HEK293T (cell line): ENCODE measurements at regions not wholly inside any gene's neighbourhood (a gene's known extent, or its start where the extent isn't known, plus 50 kb on each side); places are given as distances from the start of the nearest gene placed in this dataset.
"Not testable (repeated sequence)": the region's sequence is repeated elsewhere in the genome, so short reads cannot be mapped to it uniquely, and the experiment has no call there.

ENCODE experiments used
- CTCF ChIA-PET: fragments of 350-600 bp; formaldehyde crosslinking; extraction: SDS; loops from one replicate; lab custom pipeline; 2021; ENCODE audit warnings: antibody characterized with exemption, inconsistent platforms; lab: Yijun Ruan, JAX
- POLR2A ChIA-PET: fragments of 350-600 bp; formaldehyde crosslinking; extraction: SDS; loops from one replicate; lab custom pipeline; 2020; ENCODE audit warnings: antibody characterized with exemption, inconsistent platforms; lab: Yijun Ruan, JAX
- DNase-seq: peaks from one replicate; pipeline ENCODE4 v3.0.0; 2012; ENCODE audit warnings: mixed read lengths; ENCODE audit errors: extremely low spot score
- ARNT ChIP-seq: fragments of 450-650 bp; IDR thresholded peaks from 2 replicates; pipeline ENCODE4 v1.6.1; 2017; ENCODE audit warnings: mild to moderate bottlenecking
- BHLHE40 ChIP-seq: fragments of 450-650 bp; IDR thresholded peaks from 2 replicates; pipeline ENCODE4 v1.6.1; 2016; ENCODE audit warnings: mild to moderate bottlenecking, moderate library complexity, borderline replicate concordance
- CTBP1 ChIP-seq: fragments of 450-650 bp; IDR thresholded peaks from 2 replicates; pipeline ENCODE4 v1.6.1; 2016; ENCODE audit warnings: borderline replicate concordance
- ELF4 ChIP-seq: fragments of 450-650 bp; IDR thresholded peaks from 2 replicates; pipeline ENCODE4 v1.6.1; 2017; ENCODE audit warnings: antibody characterized with exemption
- FOXA1 ChIP-seq: fragments of 450-650 bp; IDR thresholded peaks from 2 replicates; pipeline ENCODE4 v1.6.1; 2016; ENCODE audit warnings: mild to moderate bottlenecking
- FOXK2 ChIP-seq: fragments of 450-650 bp; IDR thresholded peaks from 2 replicates; pipeline ENCODE4 v1.6.1; 2016; ENCODE audit warnings: mild to moderate bottlenecking
- FOXM1 ChIP-seq: fragments of 450-650 bp; IDR thresholded peaks from 2 replicates; pipeline ENCODE4 v1.6.1; 2017; ENCODE audit warnings: mild to moderate bottlenecking, borderline replicate concordance
- HDGF ChIP-seq: fragments of 450-650 bp; IDR thresholded peaks from 2 replicates; pipeline ENCODE4 v1.6.1; 2017; ENCODE audit warnings: antibody characterized with exemption, borderline replicate concordance
- L3MBTL2 ChIP-seq: fragments of 450-650 bp; conservative IDR thresholded peaks from 2 replicates; pipeline ENCODE4 v1.6.1; 2016; ENCODE audit warnings: mild to moderate bottlenecking
- LEF1 ChIP-seq: fragments of 450-650 bp; IDR thresholded peaks from 2 replicates; pipeline ENCODE4 v1.6.1; 2017; ENCODE audit warnings: mild to moderate bottlenecking, borderline replicate concordance
- NFRKB ChIP-seq: fragments of 450-650 bp; IDR thresholded peaks from 2 replicates; pipeline ENCODE4 v1.6.1; 2016; ENCODE audit warnings: mild to moderate bottlenecking, moderate library complexity
- PKNOX1 ChIP-seq: fragments of 450-650 bp; IDR thresholded peaks from 2 replicates; pipeline ENCODE4 v1.6.1; 2016
- SP1 ChIP-seq: fragments of 450-650 bp; IDR thresholded peaks from 2 replicates; pipeline ENCODE4 v1.6.1; 2017
- SUZ12 ChIP-seq: fragments of 450-650 bp; IDR thresholded peaks from 2 replicates; pipeline ENCODE4 v1.6.1; 2016; ENCODE audit warnings: mild to moderate bottlenecking
- TARDBP ChIP-seq: fragments of 450-650 bp; IDR thresholded peaks from 2 replicates; pipeline ENCODE4 v1.6.1; 2016
- ZNF384 ChIP-seq: fragments of 450-650 bp; IDR thresholded peaks from 2 replicates; pipeline ENCODE4 v1.6.1; 2016

DNA sequence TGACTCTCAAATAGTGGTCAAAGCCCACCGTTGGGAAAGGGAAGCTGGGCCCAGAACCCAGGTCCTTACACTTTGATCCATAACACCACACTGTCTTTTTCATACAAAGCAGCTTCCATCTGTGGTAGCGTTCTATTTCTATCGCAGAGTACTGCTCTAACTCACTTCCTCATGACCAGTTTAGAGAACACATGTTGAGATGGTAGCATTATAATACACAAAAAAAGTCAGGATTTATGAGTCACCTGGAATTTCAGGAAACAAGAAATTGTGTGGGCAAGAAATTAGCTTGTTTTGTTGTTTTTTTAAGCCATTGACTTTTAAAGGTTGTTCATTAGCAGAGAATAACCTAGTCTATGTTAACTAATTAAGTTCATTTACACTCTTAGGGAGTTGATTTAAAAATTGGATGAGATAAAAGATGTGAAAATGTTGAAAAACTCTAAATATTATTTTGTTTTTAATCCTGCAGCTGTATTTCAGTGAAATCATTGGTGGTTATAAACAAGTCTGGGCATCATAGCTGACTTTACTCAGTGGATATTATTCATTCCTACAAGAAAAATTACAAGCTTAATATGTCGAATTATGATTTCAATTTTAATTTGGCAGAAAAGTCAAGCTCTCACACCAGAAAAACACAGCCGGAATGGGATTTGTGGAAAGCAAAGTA lies 1011.1 kb upstream of the HS3ST1 start:
- CTCF ChIA-PET = no interaction called here
- POLR2A ChIA-PET = no interaction called here
- no peak for TF ChIP-seq ARNT
- no peak for TF ChIP-seq SUZ12
- TF ChIP-seq LEF1 = no peak
- no peak for TF ChIP-seq FOXK2
- no peak for TF ChIP-seq PKNOX1
- no peak for TF ChIP-seq CTBP1
- no peak for DNase-seq

DNA sequence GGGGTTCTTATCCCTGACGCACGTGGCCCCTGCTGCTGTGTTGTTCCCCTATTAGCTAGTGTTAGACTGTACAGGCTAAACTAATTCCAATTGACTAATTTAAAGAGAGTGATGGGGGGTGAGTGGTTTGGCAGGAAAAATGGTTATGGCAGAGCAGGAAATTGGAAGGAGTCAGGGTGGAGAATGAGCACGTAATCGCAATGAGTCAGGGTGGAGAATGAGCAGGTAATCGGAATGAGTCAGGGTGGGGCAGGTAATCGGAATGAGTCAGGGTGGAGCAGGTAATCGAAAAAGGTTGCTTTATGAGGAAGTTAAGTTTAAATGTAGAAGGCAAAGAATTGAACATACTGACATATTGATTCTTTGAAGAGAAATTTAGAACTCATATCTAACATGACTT lies 1002.6 kb upstream of the HS3ST1 start:
- POLR2A ChIA-PET, CTCF ChIA-PET, DNase-seq: not testable (repeated sequence)

DNA sequence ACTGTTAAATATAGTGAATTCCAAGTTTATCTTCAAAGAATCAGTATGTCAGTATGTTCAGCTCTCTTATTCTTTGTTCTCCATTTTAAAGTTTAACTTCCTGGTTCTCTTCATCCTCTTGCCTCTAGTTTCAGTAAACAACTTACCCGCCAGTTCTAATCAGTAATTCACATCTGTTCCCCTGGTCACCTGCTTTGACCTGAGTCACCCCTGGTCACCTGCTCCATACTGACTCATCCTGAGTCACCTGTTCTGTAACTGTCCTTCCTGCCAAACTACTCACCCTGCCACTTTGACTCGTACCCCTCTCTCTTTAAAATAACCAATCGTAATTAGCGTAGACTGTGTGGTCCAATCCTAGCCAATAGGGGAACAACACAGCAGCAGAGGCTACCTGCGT lies 992.7 kb upstream of the HS3ST1 start:
- no peak for DNase-seq
- POLR2A ChIA-PET = no interaction called here
- TF ChIP-seq NFRKB (no peak), HDGF (no peak), TARDBP (no peak), CTBP1 (no peak), BHLHE40 (no peak), ZNF384 (no peak), ARNT (no peak), L3MBTL2 (no peak), SUZ12 (no peak), FOXM1 (no peak), PKNOX1 (no peak), FOXA1 (no peak), LEF1 (no peak), SP1 (no peak), FOXK2 (no peak), ELF4 (no peak)
- CTCF ChIA-PET = no interaction called here

DNA sequence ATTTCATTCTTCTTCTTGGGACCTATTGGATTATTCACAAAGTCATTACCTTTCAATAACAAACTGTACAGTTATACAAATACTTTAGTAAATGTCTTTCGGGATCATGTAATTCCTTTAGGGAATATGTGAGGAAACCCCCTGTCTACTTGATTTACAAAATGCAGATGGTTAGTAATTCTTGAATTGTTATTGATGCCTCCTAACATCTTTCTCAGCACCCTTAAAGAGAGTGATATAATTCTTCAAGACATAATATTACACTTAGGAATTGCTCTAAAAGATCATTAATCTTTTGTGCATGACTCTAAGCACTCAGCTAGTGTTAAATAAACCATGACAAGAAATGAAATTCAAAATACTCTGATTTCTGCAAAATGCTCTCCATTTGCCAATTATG lies 988.1 kb upstream of the HS3ST1 start:
- ChIA-PET POLR2A (no interaction called here), CTCF (interaction anchor here (0.6 kb wide), 1 partner anchor 1520 kb away, joined by 4 read pairs; no protein-coding TSS in a partner anchor)
- TF ChIP-seq PKNOX1 = no peak
- TF ChIP-seq CTBP1 = no peak
- no peak for TF ChIP-seq SP1
- TF ChIP-seq FOXM1 = no peak
- TF ChIP-seq ELF4 = no peak
- no peak for TF ChIP-seq ARNT
- TF ChIP-seq LEF1 = no peak
- TF ChIP-seq SUZ12 = no peak
- TF ChIP-seq TARDBP = no peak
- no peak for TF ChIP-seq FOXA1
- no peak for TF ChIP-seq NFRKB
- no peak for TF ChIP-seq FOXK2
- TF ChIP-seq L3MBTL2 = no peak
- TF ChIP-seq HDGF = no peak
- no peak for TF ChIP-seq ZNF384
- TF ChIP-seq BHLHE40 = no peak
- DNase-seq = no peak

DNA sequence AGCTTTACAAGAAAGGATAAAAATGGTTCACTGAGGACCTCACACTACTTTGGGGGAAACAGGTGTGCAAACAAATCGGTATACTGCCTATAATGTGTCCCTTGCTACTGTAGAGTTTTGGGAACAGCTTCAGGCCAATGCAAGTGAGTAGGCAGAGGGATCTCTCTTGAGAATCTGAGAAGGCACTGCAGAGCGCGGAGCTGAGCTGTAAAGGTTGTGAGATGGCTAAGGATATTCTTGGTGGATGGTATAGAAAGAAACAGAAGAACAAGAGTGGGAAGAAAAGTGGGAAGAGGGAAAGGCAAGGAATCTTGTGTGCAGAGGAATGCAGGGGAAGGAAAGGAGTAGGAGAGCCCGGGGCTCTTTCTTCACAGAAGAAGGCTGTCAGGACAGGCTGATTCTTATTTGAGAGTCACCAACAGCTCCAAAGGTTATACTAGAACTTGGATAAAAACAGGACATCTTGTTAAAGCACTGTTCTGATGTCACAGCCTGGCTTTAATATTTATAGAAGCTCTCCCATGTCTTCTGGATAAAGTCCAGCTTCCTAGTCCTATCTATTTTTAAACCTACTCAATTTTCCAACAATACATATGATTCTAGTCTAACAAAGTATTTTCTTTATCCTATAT lies 985.6 kb upstream of the HS3ST1 start:
- POLR2A ChIA-PET = no interaction called here
- CTCF ChIA-PET = no interaction called here
- no peak for DNase-seq
- TF ChIP-seq ELF4 (no peak), TARDBP (no peak)

DNA sequence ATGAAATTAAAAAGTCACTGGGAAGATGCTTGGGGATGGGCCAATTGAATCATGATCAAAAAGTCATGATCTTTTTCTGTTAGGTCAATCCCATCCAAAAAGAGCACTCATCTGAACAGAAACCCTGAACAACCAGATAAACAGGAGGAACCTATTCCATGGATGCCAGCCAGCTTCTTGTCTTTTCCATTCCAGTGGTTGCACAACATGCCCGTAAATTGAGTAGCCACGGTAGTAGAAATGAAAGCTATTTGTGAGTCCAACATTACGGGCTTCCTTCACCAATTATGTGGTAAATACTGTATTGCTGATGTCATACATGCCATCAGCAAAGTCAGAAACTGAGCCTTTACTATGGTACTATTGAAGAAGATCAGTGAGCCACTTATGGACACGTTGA lies 982.4 kb upstream of the HS3ST1 start:
- ChIA-PET POLR2A (no interaction called here), CTCF (no interaction called here)
- TF ChIP-seq TARDBP = no peak
- no peak for TF ChIP-seq ZNF384
- no peak for TF ChIP-seq BHLHE40
- no peak for TF ChIP-seq LEF1
- no peak for TF ChIP-seq L3MBTL2
- TF ChIP-seq NFRKB = no peak
- TF ChIP-seq PKNOX1 = no peak
- DNase-seq = no peak
